Upper lobe of left lung (tissue), 6 donors: ENCODE measurements at regions not wholly inside any gene's neighbourhood (a gene's known extent, or its start where the extent isn't known, plus 50 kb on each side); places are given as distances from the start of the nearest gene placed in this dataset.

Experiments used
- ATAC-seq, 2 donors: fragments of 200-7000 bp; cut with Tn5 transposase; one replicate each; pipeline ENCODE4 v1.9.1; 2022; ENCODE audit warnings: mild to moderate bottlenecking in 2 of 2, moderate library complexity in 2 of 2; ENCODE audit not compliant: low FRiP score in 2 of 2
- DNase-seq, 2 donors: peaks; one replicate each; pipeline ENCODE4 v3.0.0-alpha.2; 2019 to 2020
- H3K27ac ChIP-seq, 4 donors: fragments of 200-600 bp; sonication (generic); one replicate each; pipeline ENCODE4 v1.5.1; 2016 to 2019
- H3K27me3 ChIP-seq, 4 donors: fragments of 200-600 bp; sonication (generic); one replicate each; pipeline ENCODE4 v1.5.1; 2017 to 2019
- H3K36me3 ChIP-seq, 4 donors: fragments of 200-600 bp; sonication (generic); one replicate each; pipeline ENCODE4 v1.5.1; 2016 to 2019
- H3K4me1 ChIP-seq, 4 donors: fragments of 200-600 bp; sonication (generic); one replicate each; pipeline ENCODE4 v1.5.1; 2018 to 2019
- H3K4me3 ChIP-seq, 4 donors: fragments of 200-600 bp; sonication (generic); one replicate each; pipeline ENCODE4 v1.5.1; 2017 to 2019; ENCODE audit warnings: mild to moderate bottlenecking in 2 of 4, moderate library complexity in 1 of 4
- H3K9me3 ChIP-seq, 4 donors: fragments of 200-600 bp; sonication (generic); one replicate each; pipeline ENCODE4 v1.5.1; 2018 to 2019
- EP300 ChIP-seq, 4 donors: sonication (generic); formaldehyde crosslinking; IDR thresholded peaks; one replicate each; pipeline ENCODE4 v1.5.1; 2017; ENCODE audit warnings: antibody characterized with exemption in 4 of 4, control low read depth in 2 of 4
- POLR2A ChIP-seq, 4 donors: fragments of 450-650 bp; IDR thresholded peaks; one replicate each; pipeline ENCODE4 v1.5.1; 2016 to 2017; ENCODE audit warnings: antibody characterized with exemption in 4 of 4, mild to moderate bottlenecking in 2 of 4
- POLR2AphosphoS5 ChIP-seq, 2 donors: sonication (generic); formaldehyde crosslinking; IDR thresholded peaks; one replicate each; pipeline ENCODE4 v1.5.1; 2017; ENCODE audit warnings: antibody characterized with exemption in 2 of 2
- WGBS, 2 donors: methylation state at CpG; one replicate each; pipeline ENCODE4 v1.1.5; 2017 to 2018; 5-methylcytosine and 5-hydroxymethylcytosine counted together
- TF ChIP-seq, protein P1 (sequence below), 6 experiments: fragments of 450-650 bp in 4 of 6; fragments of 200-600 bp in 2 of 6; sonication (generic) in 2 of 6; IDR thresholded peaks; one replicate each; pipeline ENCODE4 v1.5.1; 2016 to 2019; ENCODE audit warnings: antibody characterized with exemption in 6 of 6
- donor health status: DM: no; HTN: no; CAD: no; lungs with moderate emphysema.
- donor health status: DM: no; HTN: yes; CAD: no; lungs with severe emphysema.

DNA sequence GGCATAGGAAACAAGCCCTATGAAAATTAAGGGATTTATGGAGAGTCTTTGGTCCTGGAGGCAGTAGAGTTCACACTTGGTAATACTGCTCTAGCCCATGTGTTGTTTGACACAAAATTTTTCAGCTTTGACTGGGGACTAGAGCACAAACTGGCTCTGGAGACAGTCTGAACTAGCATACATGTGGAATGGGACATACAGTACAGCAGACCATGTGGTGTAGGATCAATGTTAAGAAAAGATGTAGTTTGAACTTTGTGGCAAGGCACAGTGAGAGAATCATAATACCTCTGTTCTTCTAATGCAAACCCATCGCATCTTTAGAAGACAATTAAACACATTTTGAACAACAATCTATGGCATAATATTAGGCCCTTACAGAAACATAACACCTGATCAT, 521.5 kb upstream of the DDX18 start:
- no peaks in the 10 kb centered on the region for H3K9me3 ChIP-seq

DNA sequence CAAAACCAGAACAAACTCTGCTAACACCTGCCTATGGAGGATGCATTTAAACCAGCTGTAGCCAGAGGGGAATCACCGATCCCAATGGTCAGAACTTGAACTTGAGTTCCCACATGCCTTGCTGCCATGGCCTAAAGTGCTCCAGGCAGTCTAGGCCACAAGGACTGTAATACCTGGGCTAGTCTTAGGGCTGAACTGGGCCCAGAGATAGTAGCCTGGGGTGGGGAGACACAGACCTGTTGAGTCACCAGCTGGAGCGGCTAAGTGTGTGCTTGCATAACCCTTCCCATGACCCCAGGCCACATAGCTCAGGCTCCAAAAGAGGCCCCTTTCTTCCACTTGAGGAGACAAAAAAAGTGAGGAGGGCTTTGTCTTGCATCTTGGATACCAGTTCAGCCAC, 515.0 kb upstream of the DDX18 start:
- no peaks in the 10 kb centered on the region for H3K4me1 ChIP-seq
- no peaks in the 10 kb centered on the region for H3K36me3 ChIP-seq
- 90 to 100% methylated on average over 1 to 2 of the region's 2 CpGs for WGBS, 2 donors
- TF ChIP-seq POLR2A (IDR thresholded peaks at IDR 0.05), result no peak
- TF ChIP-seq EP300 (IDR thresholded peaks at IDR 0.05), result no peak
- TF ChIP-seq, protein P1, sequence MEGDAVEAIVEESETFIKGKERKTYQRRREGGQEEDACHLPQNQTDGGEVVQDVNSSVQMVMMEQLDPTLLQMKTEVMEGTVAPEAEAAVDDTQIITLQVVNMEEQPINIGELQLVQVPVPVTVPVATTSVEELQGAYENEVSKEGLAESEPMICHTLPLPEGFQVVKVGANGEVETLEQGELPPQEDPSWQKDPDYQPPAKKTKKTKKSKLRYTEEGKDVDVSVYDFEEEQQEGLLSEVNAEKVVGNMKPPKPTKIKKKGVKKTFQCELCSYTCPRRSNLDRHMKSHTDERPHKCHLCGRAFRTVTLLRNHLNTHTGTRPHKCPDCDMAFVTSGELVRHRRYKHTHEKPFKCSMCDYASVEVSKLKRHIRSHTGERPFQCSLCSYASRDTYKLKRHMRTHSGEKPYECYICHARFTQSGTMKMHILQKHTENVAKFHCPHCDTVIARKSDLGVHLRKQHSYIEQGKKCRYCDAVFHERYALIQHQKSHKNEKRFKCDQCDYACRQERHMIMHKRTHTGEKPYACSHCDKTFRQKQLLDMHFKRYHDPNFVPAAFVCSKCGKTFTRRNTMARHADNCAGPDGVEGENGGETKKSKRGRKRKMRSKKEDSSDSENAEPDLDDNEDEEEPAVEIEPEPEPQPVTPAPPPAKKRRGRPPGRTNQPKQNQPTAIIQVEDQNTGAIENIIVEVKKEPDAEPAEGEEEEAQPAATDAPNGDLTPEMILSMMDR (IDR thresholded peaks at IDR 0.05), result no peak
- no peak for TF ChIP-seq POLR2AphosphoS5 (IDR thresholded peaks at IDR 0.05)
- ATAC-seq (no peak), DNase-seq (no peak)
- H3K9me3 ChIP-seq, result peaks cover 0 to 3% (median 0%) of the 10 kb centered on the region in 4 donors
- no peaks in the 10 kb centered on the region for H3K27me3 ChIP-seq
- H3K4me3 ChIP-seq, result no peak overlapping the region
- H3K27ac ChIP-seq, result no peak overlapping the region

More for the DNA sequence above, 521.5 kb upstream of the DDX18 start:
- H3K36me3 ChIP-seq, result no peaks in the 10 kb centered on the region
- WGBS, 2 donors, result 93 to 95% methylated on average over 1 of the region's 1 CpG
- ATAC-seq, result no peak
- TF ChIP-seq, protein P1 (IDR thresholded peaks at IDR 0.05), result no peak
- TF ChIP-seq POLR2A (IDR thresholded peaks at IDR 0.05) (no peak), POLR2AphosphoS5 (IDR thresholded peaks at IDR 0.05) (no peak), EP300 (IDR thresholded peaks at IDR 0.05) (no peak)
- H3K27me3 ChIP-seq, result no peaks in the 10 kb centered on the region
- no peak for DNase-seq
- H3K4me3 ChIP-seq, result no peak overlapping the region
- H3K27ac ChIP-seq, result no peak overlapping the region
- H3K4me1 ChIP-seq, result no peaks in the 10 kb centered on the region

DNA sequence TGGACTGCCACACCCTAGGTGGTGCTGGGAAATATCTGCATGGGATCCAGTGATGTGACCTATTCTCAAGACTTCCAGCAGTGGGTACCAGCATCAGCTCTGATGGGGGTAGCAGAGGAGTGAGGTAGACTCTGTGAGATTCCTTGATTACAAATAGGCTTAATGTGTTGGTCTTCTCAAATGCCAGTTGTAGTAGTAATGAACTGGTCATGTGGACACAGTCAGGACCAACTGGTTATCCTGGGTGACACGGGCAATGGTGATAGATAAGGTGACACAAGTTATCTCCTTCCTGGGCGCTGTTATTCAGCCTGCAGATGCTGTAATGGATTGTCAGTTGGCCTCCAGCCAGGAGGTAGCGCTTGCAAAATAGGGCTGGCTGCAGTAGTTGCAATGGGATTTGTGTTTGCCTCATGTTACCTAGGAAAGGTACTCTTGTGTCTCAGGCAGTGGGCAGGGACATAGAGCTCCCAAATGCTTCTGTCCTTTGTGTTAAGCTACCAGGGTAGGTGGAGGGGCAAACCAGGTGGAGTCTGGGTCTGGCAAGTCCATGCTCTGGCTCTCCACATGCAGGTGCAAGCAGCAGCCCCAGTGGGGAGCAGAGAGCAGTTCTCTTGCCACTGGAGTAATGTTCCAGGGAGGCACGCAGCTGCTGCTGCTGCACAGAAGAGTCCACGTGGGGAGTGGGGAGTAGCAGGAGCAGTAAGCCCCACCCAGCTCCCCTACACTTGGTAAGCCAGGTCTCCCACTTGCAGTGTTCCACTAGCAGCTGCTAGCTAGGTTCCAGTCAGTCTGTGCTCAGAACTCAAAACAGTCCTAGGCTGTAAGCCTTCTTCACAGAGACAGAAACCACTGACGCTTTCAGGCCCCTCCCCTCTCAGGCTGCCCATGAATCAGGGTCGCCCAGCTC, 505.4 kb upstream of the DDX18 start:
- no peaks in the 10 kb centered on the region for H3K9me3 ChIP-seq
- WGBS, 2 donors, result 74 to 79% methylated on average over 5 to 7 of the region's 7 CpGs
- H3K27me3 ChIP-seq, result no peaks in the 10 kb centered on the region
- H3K36me3 ChIP-seq, result no peaks in the 10 kb centered on the region
- ATAC-seq (peak; percentile 16 to 43), DNase-seq (no peak)
- H3K4me1 ChIP-seq, result no peaks in the 10 kb centered on the region
- H3K27ac ChIP-seq, result no peak overlapping the region
- TF ChIP-seq POLR2AphosphoS5 (IDR thresholded peaks at IDR 0.05) (no peak), EP300 (IDR thresholded peaks at IDR 0.05) (no peak), POLR2A (IDR thresholded peaks at IDR 0.05) (no peak)
- TF ChIP-seq, protein P1 (IDR thresholded peaks at IDR 0.05), result no peak
- no peak overlapping the region for H3K4me3 ChIP-seq

DNA sequence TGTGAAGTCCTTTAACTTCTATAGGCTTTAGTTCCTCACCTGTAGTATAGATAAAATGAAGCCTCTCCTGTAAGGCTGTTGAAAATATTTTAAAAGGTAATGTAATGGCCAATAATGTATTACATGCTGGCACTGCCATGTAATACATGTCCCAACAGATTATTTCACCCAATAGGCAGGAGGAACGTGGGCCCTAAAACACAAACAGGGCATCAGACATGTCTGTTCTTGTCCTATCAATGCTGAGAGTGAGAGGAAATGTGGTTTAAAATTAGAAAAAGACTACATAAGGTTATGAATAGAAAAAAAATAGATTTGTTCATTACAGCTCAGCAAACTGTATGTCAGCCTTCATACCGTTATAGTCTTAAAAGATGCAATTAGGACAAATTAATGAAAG, 492.7 kb upstream of the DDX18 start:
- DNase-seq, result no peak
- no peak for ATAC-seq
- 64 to 71% methylated on average over 2 of the region's 2 CpGs for WGBS, 2 donors
- H3K36me3 ChIP-seq, result no peaks in the 10 kb centered on the region
- TF ChIP-seq, protein P1 (IDR thresholded peaks at IDR 0.05), result no peak
- no peak for TF ChIP-seq POLR2A (IDR thresholded peaks at IDR 0.05)
- no peak for TF ChIP-seq EP300 (IDR thresholded peaks at IDR 0.05)
- no peak for TF ChIP-seq POLR2AphosphoS5 (IDR thresholded peaks at IDR 0.05)
- H3K4me3 ChIP-seq, result no peak overlapping the region
- no peaks in the 10 kb centered on the region for H3K27me3 ChIP-seq
- H3K27ac ChIP-seq, result no peak overlapping the region
- no peaks in the 10 kb centered on the region for H3K9me3 ChIP-seq
- no peaks in the 10 kb centered on the region for H3K4me1 ChIP-seq

DNA sequence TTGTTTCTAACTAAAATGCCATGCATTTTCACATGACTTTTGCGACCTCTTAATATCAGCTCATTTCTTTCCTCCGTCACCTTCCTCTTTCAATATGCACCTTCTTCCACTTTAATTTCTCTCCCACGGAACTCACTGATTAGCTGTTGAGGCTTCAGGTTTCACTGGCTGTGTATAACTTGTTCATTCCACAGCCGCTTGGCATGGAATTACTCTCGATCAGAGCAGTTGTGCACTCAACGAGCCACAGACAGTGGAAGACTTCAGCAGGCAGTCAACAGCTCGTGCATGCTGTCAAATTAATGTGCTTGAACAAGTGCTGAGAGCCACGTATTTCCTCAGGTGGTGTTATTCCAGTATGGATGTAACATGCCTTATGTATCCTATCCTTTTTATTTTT, 491.2 kb upstream of the DDX18 start:
- no peak for ATAC-seq
- WGBS, 2 donors, result 33 to 35% methylated on average over 8 of the region's 8 CpGs

More for the DNA sequence above, 491.2 kb upstream of the DDX18 start:
- Histone ChIP-seq H3K36me3 (no peaks in the 10 kb centered on the region), H3K4me3 (no peak overlapping the region), H3K27ac (no peak overlapping the region), H3K4me1 (no peaks in the 10 kb centered on the region), H3K9me3 (no peaks in the 10 kb centered on the region), H3K27me3 (no peaks in the 10 kb centered on the region)
- no peak for DNase-seq
- TF ChIP-seq POLR2A (IDR thresholded peaks at IDR 0.05) (no peak), POLR2AphosphoS5 (IDR thresholded peaks at IDR 0.05) (no peak), EP300 (IDR thresholded peaks at IDR 0.05) (no peak)
- TF ChIP-seq, protein P1 (IDR thresholded peaks at IDR 0.05), result no peak
